RWPE2 (cell line): ENCODE measurements at regions not wholly inside any gene's neighbourhood (a gene's known extent, or its start where the extent isn't known, plus 50 kb on each side); places are given as distances from the start of the nearest gene placed in this dataset.
"Not testable (repeated sequence)": the region's sequence is repeated elsewhere in the genome, so short reads cannot be mapped to it uniquely, and the experiment has no call there.

ENCODE experiments used
- ATAC-seq: fragments of 200-7000 bp; cut with Tn5 transposase; 3 replicates; pipeline ENCODE4 v1.9.1; 2021; ENCODE audit warnings: low read depth
- DNase-seq: peaks from one replicate; pipeline ENCODE4 v3.0.0-alpha.2; 2020; ENCODE audit warnings: low spot score
- H3K27ac ChIP-seq: fragments of 450-650 bp; 2 replicates; pipeline ENCODE4 v1.5.1; 2017; ENCODE audit warnings: mild to moderate bottlenecking; ENCODE audit not compliant: poor library complexity, severe bottlenecking
- H3K27me3 ChIP-seq: fragments of 250-450 bp; sonication (Bioruptor Pico); 2 replicates; pipeline ENCODE4 v1.5.1; 2021; ENCODE audit warnings: mild to moderate bottlenecking, moderate library complexity; ENCODE audit not compliant: insufficient read depth, poor library complexity, severe bottlenecking
- H3K36me3 ChIP-seq: fragments of 250-450 bp; sonication (Bioruptor Pico); 2 replicates; pipeline ENCODE4 v1.5.1; 2020; ENCODE audit warnings: low read depth, mild to moderate bottlenecking, moderate library complexity
- H3K4me1 ChIP-seq: fragments of 250-450 bp; sonication (Bioruptor Pico); 2 replicates; pipeline ENCODE4 v1.5.1; 2021; ENCODE audit warnings: mild to moderate bottlenecking, moderate library complexity; ENCODE audit not compliant: insufficient read depth, poor library complexity, severe bottlenecking
- H3K4me3 ChIP-seq: fragments of 250-450 bp; sonication (Bioruptor Pico); 2 replicates; pipeline ENCODE4 v1.5.1; 2021; ENCODE audit warnings: mild to moderate bottlenecking, moderate library complexity; ENCODE audit not compliant: severe bottlenecking
- H3K9me3 ChIP-seq: fragments of 250-450 bp; sonication (Bioruptor Pico); 2 replicates; pipeline ENCODE4 v1.5.1; 2021; ENCODE audit warnings: mild to moderate bottlenecking, moderate library complexity; ENCODE audit not compliant: severe bottlenecking
- TF ChIP-seq, protein P1 (sequence below): fragments of 450-650 bp; IDR thresholded peaks from one replicate; pipeline ENCODE4 v1.5.1; 2017; ENCODE audit warnings: mild to moderate bottlenecking, moderate library complexity; ENCODE audit not compliant: poor library complexity, severe bottlenecking

DNA sequence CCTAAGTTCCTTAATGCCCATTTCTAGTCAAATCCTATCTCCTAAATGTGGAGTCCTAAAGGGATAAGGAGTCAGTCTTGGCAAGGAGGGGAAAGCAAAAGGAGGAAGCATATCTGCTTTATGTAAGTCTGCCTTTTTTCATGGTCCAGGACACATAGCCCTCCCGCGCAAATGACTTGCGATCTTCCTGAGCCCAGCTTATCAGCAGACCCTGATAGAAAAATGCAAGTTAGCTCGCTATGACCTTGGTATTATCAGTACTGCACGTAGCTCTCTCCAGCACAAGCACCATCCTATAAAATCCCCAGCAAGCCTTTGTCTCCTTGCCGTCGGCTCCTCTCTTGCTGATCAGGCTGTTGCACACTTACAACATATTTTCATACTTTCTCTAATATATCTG is 281.4 kb upstream of the KCNH7 start:
- DNase-seq, result no peak
- no peak for ATAC-seq
- peaks cover 26% of the 10 kb centered on the region for H3K27me3 ChIP-seq
- no peaks in the 10 kb centered on the region for H3K4me1 ChIP-seq
- no peak overlapping the region for H3K27ac ChIP-seq
- H3K4me3 ChIP-seq, result no peak overlapping the region
- TF ChIP-seq, protein P1, sequence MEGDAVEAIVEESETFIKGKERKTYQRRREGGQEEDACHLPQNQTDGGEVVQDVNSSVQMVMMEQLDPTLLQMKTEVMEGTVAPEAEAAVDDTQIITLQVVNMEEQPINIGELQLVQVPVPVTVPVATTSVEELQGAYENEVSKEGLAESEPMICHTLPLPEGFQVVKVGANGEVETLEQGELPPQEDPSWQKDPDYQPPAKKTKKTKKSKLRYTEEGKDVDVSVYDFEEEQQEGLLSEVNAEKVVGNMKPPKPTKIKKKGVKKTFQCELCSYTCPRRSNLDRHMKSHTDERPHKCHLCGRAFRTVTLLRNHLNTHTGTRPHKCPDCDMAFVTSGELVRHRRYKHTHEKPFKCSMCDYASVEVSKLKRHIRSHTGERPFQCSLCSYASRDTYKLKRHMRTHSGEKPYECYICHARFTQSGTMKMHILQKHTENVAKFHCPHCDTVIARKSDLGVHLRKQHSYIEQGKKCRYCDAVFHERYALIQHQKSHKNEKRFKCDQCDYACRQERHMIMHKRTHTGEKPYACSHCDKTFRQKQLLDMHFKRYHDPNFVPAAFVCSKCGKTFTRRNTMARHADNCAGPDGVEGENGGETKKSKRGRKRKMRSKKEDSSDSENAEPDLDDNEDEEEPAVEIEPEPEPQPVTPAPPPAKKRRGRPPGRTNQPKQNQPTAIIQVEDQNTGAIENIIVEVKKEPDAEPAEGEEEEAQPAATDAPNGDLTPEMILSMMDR, result no peak
- H3K9me3 ChIP-seq, result no peaks in the 10 kb centered on the region
- no peaks in the 10 kb centered on the region for H3K36me3 ChIP-seq

DNA sequence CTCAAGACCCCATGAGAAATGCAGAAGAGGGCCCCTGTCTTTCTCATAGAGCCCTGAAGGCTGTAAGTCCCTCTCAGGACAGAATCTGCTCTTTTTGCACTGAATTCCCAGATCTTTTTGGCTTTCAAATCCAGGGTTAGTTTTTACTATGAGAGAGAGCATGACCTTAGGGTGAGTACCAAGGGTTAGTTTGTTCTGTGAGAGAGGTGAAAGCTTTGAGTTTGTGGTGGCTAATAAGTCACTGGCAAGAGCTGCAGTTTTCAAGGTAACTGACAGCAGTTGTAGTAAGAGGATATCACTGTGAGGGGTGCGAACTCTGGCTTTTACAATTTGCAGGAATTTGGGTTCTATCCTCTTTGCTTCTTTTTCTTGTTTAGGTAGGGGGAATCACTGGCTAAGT is 248.4 kb upstream of the KCNH7 start:
- TF ChIP-seq, protein P1, result no peak

DNA sequence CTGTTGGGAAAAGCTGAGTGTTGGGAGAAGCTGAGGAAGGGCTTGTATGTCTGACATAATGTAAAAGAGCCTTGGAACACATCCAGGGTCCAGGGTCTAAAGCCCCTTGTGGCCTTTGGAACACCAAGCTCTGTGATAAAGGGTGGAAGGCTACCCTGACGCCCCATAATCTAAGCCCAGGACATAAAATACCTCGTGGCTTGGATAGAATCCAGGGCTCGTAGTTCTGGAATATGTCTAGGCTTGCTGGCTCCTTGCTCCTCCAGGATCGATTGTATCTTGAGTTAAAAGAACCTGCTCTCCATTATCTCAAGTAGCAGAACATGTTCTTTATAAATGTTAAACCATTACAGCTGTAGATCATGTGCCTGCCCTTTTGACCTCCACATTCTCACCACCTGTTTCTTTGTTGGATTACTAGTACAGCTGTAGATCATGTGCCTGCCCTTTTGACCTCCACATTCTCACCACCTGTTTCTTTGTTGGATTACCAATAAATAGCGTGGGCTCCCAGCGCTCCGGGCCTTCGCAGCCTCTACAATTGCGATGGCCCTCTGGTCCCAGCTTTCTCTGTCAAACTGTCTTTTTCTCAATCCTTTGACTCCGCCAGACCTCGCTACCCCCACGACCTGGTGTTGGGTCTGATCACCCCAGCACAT is 246.9 kb upstream of the KCNH7 start:
- not testable (repeated sequence) for H3K9me3 ChIP-seq, DNase-seq, H3K36me3 ChIP-seq, H3K4me1 ChIP-seq, H3K27ac ChIP-seq, H3K4me3 ChIP-seq, ATAC-seq, H3K27me3 ChIP-seq

More for the DNA sequence above, 248.4 kb upstream of the KCNH7 start:
- H3K4me1 ChIP-seq, result no peaks in the 10 kb centered on the region
- no peaks in the 10 kb centered on the region for H3K27me3 ChIP-seq
- no peak overlapping the region for H3K4me3 ChIP-seq
- H3K27ac ChIP-seq, result no peak overlapping the region
- no peaks in the 10 kb centered on the region for H3K9me3 ChIP-seq
- H3K36me3 ChIP-seq, result no peaks in the 10 kb centered on the region
- DNase-seq, result no peak
- no peak for ATAC-seq

DNA sequence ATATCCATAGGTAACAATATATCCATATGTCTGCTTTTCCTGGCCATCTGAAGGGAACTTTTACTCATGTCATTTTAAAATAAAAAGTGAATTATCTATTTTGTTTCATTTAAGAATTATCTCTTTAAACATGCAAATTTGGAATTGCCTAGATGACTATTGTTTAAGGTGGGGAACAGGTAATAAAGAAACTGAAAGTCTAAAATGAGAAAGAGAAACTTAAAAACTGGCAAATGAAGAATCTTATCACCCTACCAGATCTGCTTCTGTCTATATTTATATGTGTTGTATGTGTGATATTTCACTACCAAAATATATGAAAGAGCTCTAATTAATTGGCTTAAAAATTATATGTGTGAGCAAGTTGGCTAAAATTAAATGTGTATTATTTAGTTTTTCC is 243.2 kb upstream of the KCNH7 start:
- no peak for DNase-seq
- H3K36me3 ChIP-seq, result no peaks in the 10 kb centered on the region
- H3K9me3 ChIP-seq, result no peaks in the 10 kb centered on the region
- TF ChIP-seq, protein P1, result no peak
- H3K4me3 ChIP-seq, result no peak overlapping the region
- H3K4me1 ChIP-seq, result no peaks in the 10 kb centered on the region
- H3K27ac ChIP-seq, result no peak overlapping the region
- no peaks in the 10 kb centered on the region for H3K27me3 ChIP-seq
- no peak for ATAC-seq

DNA sequence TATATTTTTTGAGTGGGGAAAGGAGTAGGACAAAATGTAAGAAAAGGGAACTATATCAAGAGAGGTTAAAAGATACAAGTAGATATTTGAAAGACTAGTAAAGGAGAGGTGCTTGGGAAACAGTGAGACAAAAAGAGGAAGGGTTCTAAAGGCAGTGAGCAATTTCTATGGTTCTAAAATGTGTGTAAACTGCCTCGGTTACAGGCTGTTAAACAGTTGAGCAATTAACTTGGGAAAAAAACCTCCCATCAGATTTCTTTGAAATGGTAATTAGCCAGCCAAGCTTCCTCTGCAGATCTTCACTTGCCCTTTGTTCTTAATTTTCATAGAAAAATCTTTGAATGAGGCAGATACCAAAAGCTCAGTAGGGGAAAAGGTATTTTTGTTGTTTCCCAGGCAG is 238.7 kb upstream of the KCNH7 start:
- no peaks in the 10 kb centered on the region for H3K36me3 ChIP-seq
- H3K9me3 ChIP-seq, result no peaks in the 10 kb centered on the region
- TF ChIP-seq, protein P1, result no peak
- ATAC-seq (no peak), DNase-seq (no peak)
- H3K27me3 ChIP-seq, result peaks cover 3% of the 10 kb centered on the region
- no peaks in the 10 kb centered on the region for H3K4me1 ChIP-seq
- no peak overlapping the region for H3K4me3 ChIP-seq
- no peak overlapping the region for H3K27ac ChIP-seq
